ENCODE measurements at regions not wholly inside any gene's neighbourhood (a gene's known extent, or its start where the extent isn't known, plus 50 kb on each side); places are given as distances from the start of the nearest gene placed in this dataset.

- no peaks in the 10 kb centered on the region for H3K36me3 ChIP-seq (replicated peaks in 1 of 2)
- no peak overlapping the region for H3K27ac ChIP-seq
- H3K4me1 ChIP-seq (replicated peaks in 1 of 2), result peaks cover 0 to 4% of the 10 kb centered on the region in 2 donors
- peak in 1 of 7 donors; percentile 14 for DNase-seq
- no peaks in the 10 kb centered on the region for H3K27me3 ChIP-seq
- TF ChIP-seq POLR2A (IDR thresholded peaks at IDR 0.05), result no peak
- TF ChIP-seq CTCF (IDR thresholded peaks at IDR 0.05), result no peak
- no peaks in the 10 kb centered on the region for H3K9me3 ChIP-seq (replicated peaks in 1 of 3)
- H3K4me3 ChIP-seq, result no peak overlapping the region
- 14 to 37% (median 32%) methylated on average over 1 of the region's 1 CpG for WGBS, 4 donors
- intact Hi-C loops (cut with DNase I), result no loop called here
These were observed 1090.6 kb downstream of the SLC6A15 start for GRCh38 chr12:83821967-83822366.

- H3K27ac ChIP-seq, result no peak overlapping the region
- 23 to 44% (median 30%) methylated on average over 1 of the region's 1 CpG for WGBS, 4 donors
- TF ChIP-seq CTCF (IDR thresholded peaks at IDR 0.05), result no peak
- no peak for TF ChIP-seq POLR2A (IDR thresholded peaks at IDR 0.05)
- H3K27me3 ChIP-seq, result no peaks in the 10 kb centered on the region
- H3K4me1 ChIP-seq (replicated peaks in 1 of 2), result peaks cover 0 to 4% of the 10 kb centered on the region in 2 donors
- no peaks in the 10 kb centered on the region for H3K9me3 ChIP-seq (replicated peaks in 1 of 3)
- intact Hi-C loops (cut with DNase I), result no loop called here
- peak; percentile 62 to 85 (median 83) for DNase-seq
- H3K4me3 ChIP-seq, result no peak overlapping the region
- no peaks in the 10 kb centered on the region for H3K36me3 ChIP-seq (replicated peaks in 1 of 2)
These were observed 1093.7 kb downstream of the SLC6A15 start for GRCh38 chr12:83818881-83819280.

GRCh38 chr12:83817730-83818129, 1094.9 kb downstream of the SLC6A15 start:
- intact Hi-C loops (cut with DNase I), result no loop called here
- 91 to 100% (median 92%) methylated on average over 1 of the region's 1 CpG for WGBS, 4 donors
- TF ChIP-seq POLR2A (IDR thresholded peaks at IDR 0.05), result no peak
- no peak for TF ChIP-seq CTCF (IDR thresholded peaks at IDR 0.05)
- Histone ChIP-seq H3K9me3 (replicated peaks in 1 of 3) (no peaks in the 10 kb centered on the region), H3K27ac (no peak overlapping the region), H3K4me1 (replicated peaks in 1 of 2) (peaks cover 0 to 4% of the 10 kb centered on the region in 2 donors), H3K4me3 (no peak overlapping the region), H3K27me3 (no peaks in the 10 kb centered on the region), H3K36me3 (replicated peaks in 1 of 2) (no peaks in the 10 kb centered on the region)
- DNase-seq, result no peak

GRCh38 chr12:83808591-83808990, 1104.0 kb downstream of the SLC6A15 start:
- no peak overlapping the region for H3K4me3 ChIP-seq
- H3K27me3 ChIP-seq, result no peaks in the 10 kb centered on the region
- no peak for TF ChIP-seq CTCF (IDR thresholded peaks at IDR 0.05)
- TF ChIP-seq POLR2A (IDR thresholded peaks at IDR 0.05), result no peak
- DNase-seq, result no peak
- H3K9me3 ChIP-seq (replicated peaks in 1 of 3), result no peaks in the 10 kb centered on the region
- no peaks in the 10 kb centered on the region for H3K36me3 ChIP-seq (replicated peaks in 1 of 2)
- no peak overlapping the region for H3K27ac ChIP-seq
- 74 to 84% (median 81%) methylated on average over 3 of the region's 3 CpGs for WGBS, 4 donors
- intact Hi-C loops (cut with DNase I), result no loop called here
- H3K4me1 ChIP-seq (replicated peaks in 1 of 2), result peaks cover 0 to 6% of the 10 kb centered on the region in 2 donors

All from adrenal gland (tissue), 9 donors.